NCI-H2171 (cell line): ENCODE measurements at regions not wholly inside any gene's neighbourhood (a gene's known extent, or its start where the extent isn't known, plus 50 kb on each side); places are given as distances from the start of the nearest gene placed in this dataset.
"Not testable (repeated sequence)": the region's sequence is repeated elsewhere in the genome, so short reads cannot be mapped to it uniquely, and the experiment has no call there.

Source experiments
- DNase-seq: peaks from one replicate; lab custom pipeline; 2025; lab: John Stamatoyannopoulos, UW

- DNase-seq = not testable (repeated sequence)
Measured at GRCh38 chr1:211890091-211890995, 59.8 kb upstream of the LPGAT1 start.

GRCh38 chr1:211889307-211890090, 58.9 kb upstream of the LPGAT1 start:
- DNase-seq = not testable (repeated sequence)

- DNase-seq = no peak
Measured at GRCh38 chr1:211886551-211886950, 56.0 kb upstream of the LPGAT1 start.

GRCh38 chr1:211885747-211886522, 55.4 kb upstream of the LPGAT1 start:
- peak; percentile 38 for DNase-seq

GRCh38 chr1:211882381-211883004, 51.9 kb upstream of the LPGAT1 start:
- DNase-seq = no peak
